Caco-2 (cell line): ENCODE measurements at regions not wholly inside any gene's neighbourhood (a gene's known extent, or its start where the extent isn't known, plus 50 kb on each side); places are given as distances from the start of the nearest gene placed in this dataset.
"Not testable (repeated sequence)": the region's sequence is repeated elsewhere in the genome, so short reads cannot be mapped to it uniquely, and the experiment has no call there.

ENCODE experiments used
- BruUV-seq: library from RNA; stranded (reverse); fragments of 400-500 nt; replicated peaks from 2 replicates; lab custom pipeline; 2021; lab: Mats Ljungman, UMichigan
- CTCF ChIA-PET: fragments of 300-600 bp; sonication (Branson Sonifier 250); formaldehyde crosslinking; loops from one replicate; lab custom pipeline; 2022; ENCODE audit warnings: antibody characterized with exemption; lab: Charles Lee
- POLR2A ChIA-PET: fragments of 300-600 bp; sonication (Branson Sonifier 250); formaldehyde crosslinking; loops from one replicate; lab custom pipeline; 2022; ENCODE audit warnings: antibody characterized with exemption; lab: Charles Lee
- DNase-seq, 2 experiments: peaks; one replicate each; pipeline versions ENCODE4 v3.0.0 to v3.0.0-alpha.2; 2020 to 2022
- H3K27me3 ChIP-seq: replicated peaks from 2 replicates; pipeline ENCODE4 v1.6.0; 2011; ENCODE audit warnings: low read length; ENCODE audit not compliant: control insufficient read depth, insufficient read depth
- H3K36me3 ChIP-seq: 2 replicates; pipeline ENCODE4 v1.5.1; 2011; ENCODE audit warnings: low read length; ENCODE audit not compliant: control insufficient read depth, insufficient read depth
- H3K4me1 ChIP-seq: fragments of 250-450 bp; sonication (Bioruptor Pico); 2 replicates; pipeline ENCODE4 v1.5.1; 2020; ENCODE audit warnings: mild to moderate bottlenecking
- H3K4me3 ChIP-seq: 2 replicates; pipeline ENCODE4 v1.5.1; 2011; ENCODE audit warnings: low read depth, mild to moderate bottlenecking, control low read depth, low read length
- H3K9me3 ChIP-seq: fragments of 250-450 bp; sonication (Bioruptor Pico); 2 replicates; pipeline ENCODE4 v1.5.1; 2020; ENCODE audit warnings: mild to moderate bottlenecking, moderate library complexity
- H3K27ac Mint-ChIP-seq: one replicate; pipeline ENCODE4 v1.8.0; 2022; ENCODE audit warnings: mixed read lengths; ENCODE audit not compliant: unreplicated experiment
- H3K27me3 Mint-ChIP-seq: one replicate; pipeline ENCODE4 v1.8.0; 2022; ENCODE audit warnings: mixed read lengths; ENCODE audit not compliant: insufficient read depth, unreplicated experiment
- H3K36me3 Mint-ChIP-seq: one replicate; pipeline ENCODE4 v1.8.0; 2022; ENCODE audit warnings: mild to moderate bottlenecking, mixed read lengths; ENCODE audit not compliant: insufficient read depth, unreplicated experiment
- H3K4me1 Mint-ChIP-seq: one replicate; pipeline ENCODE4 v1.8.0; 2022; ENCODE audit warnings: low read depth, mixed read lengths; ENCODE audit not compliant: unreplicated experiment
- H3K4me3 Mint-ChIP-seq: one replicate; pipeline ENCODE4 v1.8.0; 2022; ENCODE audit warnings: mild to moderate bottlenecking, moderate library complexity, mixed read lengths; ENCODE audit not compliant: unreplicated experiment
- H3K9me3 Mint-ChIP-seq: one replicate; pipeline ENCODE4 v1.8.0; 2022; ENCODE audit warnings: mixed read lengths; ENCODE audit not compliant: unreplicated experiment
- CTCF ChIP-seq, 2 experiments: fragments of 200-600 bp in 1 of 2; IDR thresholded peaks; 1 replicate in 1 of 2; 2 replicates in 1 of 2; pipeline versions ENCODE4 v1.5.1 to v1.8.0; 2011 to 2022; ENCODE audit warnings: antibody characterized with exemption in 1 of 2, control low read depth in 1 of 2, inconsistent platforms in 1 of 2, low read depth in 1 of 2, low read length in 1 of 2, mild to moderate bottlenecking in 1 of 2, moderate library complexity in 1 of 2; ENCODE audit not compliant: insufficient read depth in 1 of 2, severe bottlenecking in 1 of 2, unreplicated experiment in 1 of 2
- intact Hi-C: fragments of 100-400 bp; cut with micrococcal nuclease; formaldehyde crosslinking; loops from one replicate; pipeline ENCODE4 v1.10.0; 2022; ENCODE audit not compliant: unreplicated experiment

DNA sequence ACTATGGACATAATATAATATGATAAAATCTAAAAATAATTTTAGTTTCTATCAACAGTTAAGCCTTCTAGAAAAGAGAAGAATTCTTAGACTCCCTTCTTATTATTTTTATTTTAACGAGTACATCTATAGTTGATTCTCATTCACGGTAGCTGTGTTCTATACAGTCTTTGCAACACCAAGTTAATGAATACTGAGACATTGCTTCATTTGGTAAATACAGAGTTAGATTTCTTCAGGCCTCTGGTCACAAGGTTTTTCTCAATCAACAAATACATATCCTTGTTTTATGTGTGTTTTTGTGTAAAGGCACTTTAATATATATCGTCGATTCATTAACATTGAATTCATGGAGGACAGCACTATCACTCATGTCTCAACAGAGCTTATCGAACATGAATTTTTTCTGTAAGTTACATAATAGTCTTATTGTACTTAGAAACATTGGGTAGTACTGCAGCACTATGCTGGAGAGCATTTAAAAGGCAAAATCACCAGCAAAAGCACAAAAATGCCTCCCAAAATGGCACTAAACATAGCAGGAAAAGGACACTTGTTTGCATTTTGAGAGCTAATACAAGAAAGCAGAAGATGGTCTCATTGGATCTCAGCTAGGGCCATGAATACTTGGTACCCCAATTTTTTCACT lies 239.0 kb downstream of the FGF10 start:
- no TSS peak for BruUV-seq
- Mint-ChIP-seq H3K4me3 (no peak overlapping the region), H3K9me3 (peaks cover 9% of the 10 kb centered on the region), H3K27ac (no peak overlapping the region), H3K36me3 (no peaks in the 10 kb centered on the region), H3K4me1 (no peaks in the 10 kb centered on the region), H3K27me3 (no peaks in the 10 kb centered on the region)
- CTCF ChIA-PET = no interaction called here
- no peaks in the 10 kb centered on the region for H3K36me3 ChIP-seq
- no peaks in the 10 kb centered on the region for H3K4me1 ChIP-seq
- 0 out of 2 replicates have a peak, but pooled peaks cover 8% of the 10 kb centered on the region for H3K9me3 ChIP-seq
- POLR2A ChIA-PET = no interaction called here
- H3K27me3 ChIP-seq = no peaks in the 10 kb centered on the region
- intact Hi-C loops = no loop called here
- no peak for TF ChIP-seq CTCF (IDR thresholded peaks at IDR 0.05; ENCODE audit: insufficient read depth in 1 of 2, low read depth in 1 of 2, low read length in 1 of 2, severe bottlenecking in 1 of 2, unreplicated experiment in 1 of 2)
- DNase-seq = no peak
- no peak overlapping the region for H3K4me3 ChIP-seq

DNA sequence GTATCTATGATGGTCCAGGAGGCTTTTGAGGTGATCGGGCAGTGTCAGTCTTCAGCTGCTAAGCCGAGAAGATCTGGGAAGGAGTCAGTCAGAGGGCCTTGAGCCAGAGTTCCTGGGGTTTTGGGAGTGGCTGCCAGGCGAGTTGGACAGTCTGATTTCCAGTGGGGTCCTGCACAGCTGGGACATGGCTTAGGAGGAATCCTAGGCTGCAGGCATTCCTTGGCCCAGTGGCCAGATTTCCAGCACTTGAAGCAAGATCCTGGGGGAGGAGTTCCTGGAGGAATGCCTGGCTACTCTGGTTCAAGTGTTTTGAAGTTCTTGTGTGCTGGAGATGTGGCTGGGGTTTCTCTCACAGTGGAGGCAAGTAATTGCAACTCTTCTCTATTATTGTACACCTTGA lies 271.3 kb downstream of the FGF10 start:
- intact Hi-C loops, H3K36me3 Mint-ChIP-seq, H3K36me3 ChIP-seq, H3K27ac Mint-ChIP-seq, H3K4me1 ChIP-seq, H3K27me3 ChIP-seq, H3K9me3 ChIP-seq, BruUV-seq, H3K9me3 Mint-ChIP-seq, POLR2A ChIA-PET, H3K27me3 Mint-ChIP-seq, H3K4me3 ChIP-seq, CTCF ChIA-PET, H3K4me3 Mint-ChIP-seq, H3K4me1 Mint-ChIP-seq, DNase-seq: not testable (repeated sequence)

DNA sequence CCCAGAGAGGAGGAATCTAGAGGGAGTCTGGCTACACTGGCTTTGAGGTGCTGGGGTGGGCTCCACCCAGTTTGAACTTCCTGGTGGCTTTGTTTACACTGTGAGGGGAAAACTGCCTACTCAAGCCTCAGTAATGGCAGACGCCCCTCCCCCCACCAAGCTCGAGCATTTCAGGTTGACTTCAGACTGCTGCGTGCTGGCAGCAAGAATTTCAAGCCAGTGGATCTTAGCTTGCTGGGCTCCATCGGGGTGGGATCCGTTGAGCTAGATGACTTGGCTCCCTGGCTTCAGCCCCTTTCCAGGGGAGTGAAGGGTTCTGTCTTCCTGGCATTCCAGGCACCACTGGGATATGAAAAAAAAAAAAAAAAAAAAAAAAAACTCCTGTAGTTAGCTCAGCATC lies 281.0 kb downstream of the FGF10 start:
- intact Hi-C loops, H3K27me3 Mint-ChIP-seq, H3K36me3 Mint-ChIP-seq, H3K4me3 ChIP-seq, DNase-seq, POLR2A ChIA-PET, H3K4me3 Mint-ChIP-seq, H3K9me3 ChIP-seq, H3K9me3 Mint-ChIP-seq, CTCF ChIA-PET, H3K27me3 ChIP-seq, BruUV-seq, H3K36me3 ChIP-seq, H3K4me1 ChIP-seq, H3K27ac Mint-ChIP-seq, H3K4me1 Mint-ChIP-seq: not testable (repeated sequence)

DNA sequence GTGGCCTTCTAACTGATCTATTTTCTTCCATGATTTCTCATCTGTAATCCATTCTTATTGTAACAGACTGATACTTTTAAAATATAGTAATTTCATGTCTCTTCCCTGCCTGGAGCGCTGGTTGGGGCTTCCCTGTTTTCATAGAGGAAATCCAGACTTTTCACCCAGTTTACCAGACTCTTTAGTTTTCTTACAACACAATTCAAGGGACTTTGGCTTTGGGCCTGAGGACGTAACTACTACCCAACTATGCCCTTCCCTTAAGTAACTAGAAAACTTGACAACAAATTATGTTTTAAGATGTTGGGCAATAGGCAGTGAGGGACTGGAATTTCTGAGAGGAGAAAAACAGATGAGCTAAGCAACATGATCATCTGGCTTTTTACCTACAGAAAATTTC lies 289.6 kb downstream of the FGF10 start:
- Mint-ChIP-seq H3K4me1 (no peaks in the 10 kb centered on the region), H3K27me3 (no peaks in the 10 kb centered on the region), H3K4me3 (no peak overlapping the region), H3K9me3 (no peaks in the 10 kb centered on the region), H3K36me3 (no peaks in the 10 kb centered on the region), H3K27ac (no peak overlapping the region)
- Histone ChIP-seq H3K9me3 (no peaks in the 10 kb centered on the region), H3K4me3 (no peak overlapping the region), H3K27me3 (no peaks in the 10 kb centered on the region), H3K36me3 (no peaks in the 10 kb centered on the region), H3K4me1 (no peaks in the 10 kb centered on the region)
- no peak for TF ChIP-seq CTCF (IDR thresholded peaks at IDR 0.05; ENCODE audit: insufficient read depth in 1 of 2, low read depth in 1 of 2, low read length in 1 of 2, severe bottlenecking in 1 of 2, unreplicated experiment in 1 of 2)
- POLR2A ChIA-PET = no interaction called here
- no TSS peak for BruUV-seq
- intact Hi-C loops = loop anchor here (10.0 kb wide), 1 partner anchor 165 kb away; no protein-coding TSS in a partner anchor
- no peak for DNase-seq
- CTCF ChIA-PET = no interaction called here
